ENCODE measurements at regions not wholly inside any gene's neighbourhood (a gene's known extent, or its start where the extent isn't known, plus 50 kb on each side); places are given as distances from the start of the nearest gene placed in this dataset.

GRCh38 chrX:133159205-133159604, 58.9 kb downstream of the TFDP3 start:
- DNase-seq, result no peak

GRCh38 chrX:133151336-133151735, 54.4 kb upstream of the USP26 start:
- DNase-seq, result peak; percentile 16

- no peak for DNase-seq
Measured at GRCh38 chrX:133150730-133151129, 53.8 kb upstream of the USP26 start.

Data from renal pelvis (tissue), 1 donor.